Nephron progenitor cell (in vitro differentiated cells): ENCODE measurements at regions not wholly inside any gene's neighbourhood (a gene's known extent, or its start where the extent isn't known, plus 50 kb on each side); places are given as distances from the start of the nearest gene placed in this dataset.

ENCODE experiments used
- DNase-seq: peaks from one replicate; pipeline ENCODE4 v3.0.0; 2021
- H3K27ac Mint-ChIP-seq: 2 replicates; pipeline ENCODE4 v1.8.0; 2021; ENCODE audit warnings: mild to moderate bottlenecking, moderate library complexity, mixed read lengths
- H3K27me3 Mint-ChIP-seq: 2 replicates; pipeline ENCODE4 v1.8.0; 2021; ENCODE audit warnings: mild to moderate bottlenecking, low read depth, mixed read lengths; ENCODE audit not compliant: poor library complexity
- H3K36me3 Mint-ChIP-seq: 2 replicates; pipeline ENCODE4 v1.8.0; 2021; ENCODE audit warnings: low read depth, mixed read lengths
- H3K4me1 Mint-ChIP-seq: 2 replicates; pipeline ENCODE4 v1.8.0; 2021; ENCODE audit warnings: mixed read lengths
- H3K4me3 Mint-ChIP-seq: 2 replicates; pipeline ENCODE4 v1.8.0; 2021; ENCODE audit warnings: mild to moderate bottlenecking, moderate library complexity, mixed read lengths
- H3K9me3 Mint-ChIP-seq: 2 replicates; pipeline ENCODE4 v1.8.0; 2021; ENCODE audit warnings: mild to moderate bottlenecking, moderate library complexity, mixed read lengths
- CTCF ChIP-seq: fragments of 200-600 bp; sonication (generic); IDR thresholded peaks from 2 replicates; pipeline ENCODE4 v1.5.0; 2021; ENCODE audit warnings: antibody characterized with exemption

- no peak for TF ChIP-seq CTCF
- DNase-seq, result no peak
- H3K27ac Mint-ChIP-seq, result no peak overlapping the region
- H3K9me3 Mint-ChIP-seq, result no peaks in the 10 kb centered on the region
- no peaks in the 10 kb centered on the region for H3K27me3 Mint-ChIP-seq
- H3K4me1 Mint-ChIP-seq, result no peaks in the 10 kb centered on the region
- H3K4me3 Mint-ChIP-seq, result no peak overlapping the region
- H3K36me3 Mint-ChIP-seq, result no peaks in the 10 kb centered on the region
Measured at GRCh38 chr18:30588673-30589164, 453.8 kb downstream of the DSC3 start.

- no peak for DNase-seq
- no peaks in the 10 kb centered on the region for H3K4me1 Mint-ChIP-seq
- peaks cover 2% of the 10 kb centered on the region for H3K27me3 Mint-ChIP-seq
- H3K4me3 Mint-ChIP-seq, result no peak overlapping the region
- no peaks in the 10 kb centered on the region for H3K9me3 Mint-ChIP-seq
- no peak for TF ChIP-seq CTCF
- no peak overlapping the region for H3K27ac Mint-ChIP-seq
- H3K36me3 Mint-ChIP-seq, result no peaks in the 10 kb centered on the region
Measured at GRCh38 chr18:30583768-30584167, 458.8 kb downstream of the DSC3 start.

GRCh38 chr18:30582078-30582477, 460.5 kb downstream of the DSC3 start:
- peaks cover 2% of the 10 kb centered on the region for H3K27me3 Mint-ChIP-seq
- H3K9me3 Mint-ChIP-seq, result no peaks in the 10 kb centered on the region
- no peak for DNase-seq
- no peaks in the 10 kb centered on the region for H3K4me1 Mint-ChIP-seq
- TF ChIP-seq CTCF, result no peak
- H3K27ac Mint-ChIP-seq, result no peak overlapping the region
- H3K36me3 Mint-ChIP-seq, result no peaks in the 10 kb centered on the region
- H3K4me3 Mint-ChIP-seq, result no peak overlapping the region

- Mint-ChIP-seq H3K27me3 (peaks cover 2% of the 10 kb centered on the region), H3K9me3 (no peaks in the 10 kb centered on the region), H3K4me1 (no peaks in the 10 kb centered on the region), H3K27ac (no peak overlapping the region), H3K36me3 (no peaks in the 10 kb centered on the region), H3K4me3 (no peak overlapping the region)
- no peak for TF ChIP-seq CTCF
- no peak for DNase-seq
Measured at GRCh38 chr18:30578707-30579106, 463.8 kb downstream of the DSC3 start.

GRCh38 chr18:30572214-30572613, 470.3 kb downstream of the DSC3 start:
- Mint-ChIP-seq H3K9me3 (no peaks in the 10 kb centered on the region), H3K27me3 (no peaks in the 10 kb centered on the region), H3K27ac (no peak overlapping the region), H3K4me1 (no peaks in the 10 kb centered on the region), H3K4me3 (no peak overlapping the region), H3K36me3 (no peaks in the 10 kb centered on the region)
- no peak for DNase-seq
- no peak for TF ChIP-seq CTCF

- DNase-seq, result no peak
- H3K27me3 Mint-ChIP-seq, result no peaks in the 10 kb centered on the region
- no peaks in the 10 kb centered on the region for H3K4me1 Mint-ChIP-seq
- TF ChIP-seq CTCF, result no peak
- no peak overlapping the region for H3K27ac Mint-ChIP-seq
- H3K4me3 Mint-ChIP-seq, result no peak overlapping the region
- no peaks in the 10 kb centered on the region for H3K9me3 Mint-ChIP-seq
- H3K36me3 Mint-ChIP-seq, result no peaks in the 10 kb centered on the region
Measured at GRCh38 chr18:30568333-30568732, 474.2 kb downstream of the DSC3 start.
